Left colon (tissue), 2 donors: ENCODE measurements at regions not wholly inside any gene's neighbourhood (a gene's known extent, or its start where the extent isn't known, plus 50 kb on each side); places are given as distances from the start of the nearest gene placed in this dataset.
"Not testable (repeated sequence)": the region's sequence is repeated elsewhere in the genome, so short reads cannot be mapped to it uniquely, and the experiment has no call there.

Experiments
- ATAC-seq: fragments of 200-7000 bp; cut with Tn5 transposase; one replicate; pipeline ENCODE4 v1.9.1; 2020; ENCODE audit warnings: mild to moderate bottlenecking, moderate library complexity
- DNase-seq, 2 donors: peaks; one replicate each; pipeline ENCODE4 v3.0.0-alpha.2; 2020
- intact Hi-C, 2 donors: fragments of 100-400 bp; cut with DNase I in 1 of 2; cut with micrococcal nuclease in 1 of 2; formaldehyde crosslinking; loops; one replicate each; pipeline versions ENCODE4 v1.11.2 to v1.14.0; 2022; cut with DNase I, micrococcal nuclease
- donor health status: DM: no; HTN: no; CAD: no.
- donor health status: DM: yes; HTN: yes; CAD: no.

DNA sequence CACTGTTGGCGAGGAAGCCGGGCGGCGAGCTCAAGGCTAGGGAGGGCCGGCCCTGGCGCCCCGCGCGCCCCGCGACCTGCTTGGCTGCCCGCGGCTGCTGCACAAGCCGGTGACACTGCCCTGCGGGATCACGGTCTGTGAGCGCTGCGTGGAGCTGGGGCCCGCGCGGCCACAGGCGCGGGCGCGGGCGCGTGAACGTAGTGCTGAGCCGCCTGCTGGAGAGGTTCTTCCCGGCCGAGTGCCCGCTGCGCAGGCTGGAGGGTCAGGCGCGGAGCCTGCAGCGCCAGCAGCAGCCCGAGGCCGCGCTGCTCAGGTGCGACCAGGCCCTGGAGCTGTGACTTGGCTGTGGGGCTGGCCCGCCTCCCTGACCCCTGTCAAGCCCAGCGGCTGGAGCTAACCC lies 572.3 kb downstream of the TUBA3C start:
- DNase-seq, intact Hi-C loops, ATAC-seq: not testable (repeated sequence)

DNA sequence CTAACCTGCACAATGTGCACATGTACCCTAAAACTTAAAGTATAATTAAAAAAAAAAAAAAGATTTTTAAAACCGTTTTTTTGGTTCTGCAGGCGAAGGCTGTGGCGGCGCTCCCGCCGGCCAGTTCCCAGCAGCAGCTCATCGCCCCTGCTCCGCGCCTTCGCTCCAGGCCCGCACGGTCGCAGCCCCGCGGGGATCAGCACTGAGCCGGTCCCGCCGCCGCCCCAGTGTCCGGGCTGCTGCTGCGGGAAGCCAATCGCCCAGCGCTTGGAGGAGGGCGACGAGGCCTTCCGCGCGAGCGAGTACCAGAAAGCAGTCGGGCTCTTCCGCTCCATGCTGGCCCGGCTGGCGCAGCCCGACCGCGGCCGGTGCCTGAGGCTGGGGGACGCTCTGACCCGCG lies 572.8 kb downstream of the TUBA3C start:
- intact Hi-C loops, DNase-seq, ATAC-seq: not testable (repeated sequence)

DNA sequence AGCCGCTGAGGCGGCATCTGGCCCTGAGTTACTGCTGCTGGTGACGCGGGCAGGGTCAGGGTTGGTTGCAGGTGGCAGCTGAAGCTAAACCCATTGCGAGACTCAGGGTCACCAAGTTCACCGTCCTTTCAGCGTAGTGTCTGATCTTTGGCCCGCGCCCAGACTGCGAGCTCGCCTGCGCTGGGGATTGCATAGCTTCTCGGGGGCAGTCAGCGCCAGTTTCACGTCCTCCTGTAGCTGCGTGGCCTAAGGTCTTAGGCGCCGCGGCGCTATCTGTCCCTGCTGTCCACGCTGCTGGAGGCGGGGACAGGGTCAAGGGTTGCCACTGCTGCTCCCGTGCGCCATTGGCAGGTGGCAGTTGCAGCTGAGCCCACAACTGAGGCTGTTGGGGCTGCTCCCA lies 581.3 kb downstream of the TUBA3C start:
- DNase-seq, intact Hi-C loops, ATAC-seq: not testable (repeated sequence)

DNA sequence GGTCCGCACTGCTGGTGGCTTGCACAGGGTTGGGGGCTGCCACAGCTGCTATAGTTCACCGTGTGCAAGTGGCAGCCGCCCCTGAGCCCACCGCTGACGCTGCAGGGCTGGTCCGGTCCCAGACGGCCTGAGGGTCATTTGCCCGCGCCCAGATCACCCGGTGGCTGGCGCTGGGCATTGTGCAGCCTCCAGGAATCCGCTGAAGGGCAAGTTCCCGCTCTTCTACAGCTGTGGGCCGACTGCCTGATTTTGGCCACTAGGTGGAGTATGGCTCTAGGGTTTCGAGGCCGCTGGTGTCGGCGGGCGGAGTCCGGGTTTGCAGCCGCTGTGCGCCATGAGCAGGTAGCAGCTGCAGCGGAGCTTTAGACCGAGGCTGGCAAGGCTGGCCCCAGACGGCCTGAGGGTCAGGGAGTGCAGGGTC lies 581.8 kb downstream of the TUBA3C start:
- DNase-seq, intact Hi-C loops, ATAC-seq: not testable (repeated sequence)

DNA sequence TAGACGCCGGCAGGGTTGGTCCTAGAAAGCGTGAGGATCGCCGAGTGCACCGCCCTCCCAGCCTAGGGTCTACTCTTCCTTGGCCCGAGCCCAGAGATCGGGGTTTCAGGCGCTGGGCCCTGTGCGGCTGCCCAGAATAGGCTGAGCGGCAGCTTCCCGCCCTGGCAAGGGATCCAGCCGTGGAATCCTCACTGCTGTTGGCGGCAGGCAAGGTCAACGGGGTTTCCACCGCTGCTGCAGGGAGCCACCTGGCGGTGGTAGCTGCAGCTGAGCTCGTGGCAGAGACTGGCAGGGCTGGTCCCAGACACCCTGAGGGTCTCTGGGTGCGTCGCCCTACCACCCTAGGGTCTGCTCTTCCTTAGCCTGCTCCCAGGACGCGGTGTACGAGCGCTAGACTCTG lies 583.1 kb downstream of the TUBA3C start:
- ATAC-seq, intact Hi-C loops, DNase-seq: not testable (repeated sequence)

DNA sequence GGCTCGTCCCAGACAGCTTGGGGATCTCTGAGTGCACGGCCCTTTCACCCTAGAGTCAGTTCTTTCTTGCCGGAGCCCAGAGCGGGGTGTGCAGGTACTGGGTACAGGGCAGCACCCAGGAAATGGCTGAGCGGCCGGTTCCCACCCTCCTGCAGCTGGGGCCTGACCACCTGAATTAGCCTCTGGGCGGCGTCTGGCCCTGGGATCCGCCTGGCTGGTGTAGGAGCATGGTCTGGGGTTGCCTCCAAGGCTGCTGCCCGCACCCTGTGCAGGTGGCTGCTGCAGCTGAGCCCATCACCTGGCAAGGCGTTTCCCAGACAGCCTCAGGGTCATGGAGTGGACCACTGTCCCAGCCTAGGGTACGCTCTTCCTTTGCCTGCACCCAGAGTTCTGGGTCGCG lies 583.7 kb downstream of the TUBA3C start:
- intact Hi-C loops, DNase-seq, ATAC-seq: not testable (repeated sequence)

DNA sequence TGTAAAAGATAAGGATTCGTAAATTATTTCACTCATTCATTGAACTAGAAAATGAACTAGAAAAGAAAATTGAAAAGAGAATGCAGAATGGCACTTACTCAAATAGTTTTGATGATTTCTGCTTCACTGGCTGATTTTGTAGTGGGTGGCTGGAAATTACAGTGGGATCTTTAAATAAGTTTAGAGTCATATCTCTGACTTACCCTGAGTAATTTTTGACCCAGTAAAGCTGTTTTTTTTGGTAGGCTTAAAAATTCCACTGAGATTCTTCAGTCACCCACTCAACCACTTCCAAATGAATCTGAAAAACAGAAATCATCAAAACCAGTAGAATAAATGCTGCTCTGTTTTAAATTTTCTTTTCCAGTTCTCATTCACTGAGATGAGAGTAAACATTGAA lies 604.5 kb downstream of the TUBA3C start:
- intact Hi-C loops, DNase-seq, ATAC-seq: not testable (repeated sequence)

DNA sequence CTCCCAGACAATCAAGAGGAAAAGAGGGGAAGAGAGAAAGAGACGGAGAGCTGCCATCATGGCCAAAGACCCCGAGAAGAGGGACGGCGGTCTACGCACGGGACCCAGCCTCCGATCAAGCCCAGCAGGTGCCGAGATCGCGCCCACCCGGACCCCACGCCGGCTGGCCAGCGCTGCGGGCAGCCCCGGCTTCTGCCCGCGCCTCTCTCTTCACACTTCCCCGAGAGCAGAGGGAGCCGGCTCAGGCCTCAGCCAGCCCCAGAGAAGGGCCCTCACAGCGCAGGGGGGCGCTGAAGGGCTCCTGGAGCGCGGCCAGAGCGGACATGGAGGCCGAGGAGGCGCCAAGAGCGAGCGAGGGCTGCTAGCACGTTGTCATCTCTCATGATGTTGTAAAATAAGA lies 613.7 kb downstream of the TUBA3C start:
- DNase-seq, ATAC-seq, intact Hi-C loops: not testable (repeated sequence)
